GM12878 (cell line): ENCODE measurements at regions not wholly inside any gene's neighbourhood (a gene's known extent, or its start where the extent isn't known, plus 50 kb on each side); places are given as distances from the start of the nearest gene placed in this dataset.

ENCODE experiments used
- ATAC-seq: fragments of 200-7000 bp; cut with Tn5 transposase; 3 replicates; pipeline ENCODE4 v1.9.1; 2020; ENCODE audit warnings: mild to moderate bottlenecking, moderate library complexity
- BruUV-seq: library from RNA; stranded (reverse); fragments of 400-500 nt; replicated peaks from 2 replicates; lab custom pipeline; 2021; lab: Mats Ljungman, UMichigan
- CTCF ChIA-PET: fragments of 300-600 bp; sonication (Branson Sonifier 250); formaldehyde crosslinking; extraction: SDS; loops from one replicate; lab custom pipeline; 2021; ENCODE audit warnings: inconsistent platforms; lab: Yijun Ruan, JAX
- POLR2A ChIA-PET: fragments of 350-600 bp; formaldehyde crosslinking; extraction: SDS; loops from one replicate; lab custom pipeline; 2021; ENCODE audit warnings: inconsistent platforms; lab: Charles Lee
- RAD21 ChIA-PET: fragments of 300-600 bp; sonication (Branson Sonifier 250); formaldehyde crosslinking; loops from one replicate; lab custom pipeline; 2023; ENCODE audit warnings: antibody characterized with exemption; ENCODE audit not compliant: unreplicated experiment; lab: Charles Lee
- SMC1A ChIA-PET: fragments of 300-600 bp; sonication (Branson Sonifier 250); formaldehyde crosslinking; loops from one replicate; lab custom pipeline; 2023; ENCODE audit not compliant: unreplicated experiment, uncharacterized antibody; lab: Charles Lee
- DNase-seq: peaks from one replicate; pipeline ENCODE4 v3.0.0-alpha.2; 2011; ENCODE audit warnings: low read depth, low spot score
- FAIRE-seq: peaks from 3 replicates; lab custom pipeline; 2011; peaks lifted over from hg19 to GRCh38; lab: Jason Lieb, UNC
- H2AFZ ChIP-seq: 2 replicates; pipeline ENCODE4 v1.6.0; 2011; ENCODE audit warnings: low read depth, low read length, control low read depth; ENCODE audit not compliant: control insufficient read depth
- H3K27ac ChIP-seq: 2 replicates; pipeline ENCODE4 v1.5.1; 2011; ENCODE audit warnings: control low read depth; ENCODE audit not compliant: control insufficient read depth, insufficient read depth
- H3K27me3 ChIP-seq, 2 experiments: replicated peaks in 1 of 2; 2 replicates each; pipeline versions ENCODE4 v1.6.0 to v1.6.1; 2011; ENCODE audit warnings: low read length in 1 of 2; ENCODE audit not compliant: control insufficient read depth in 2 of 2, insufficient read depth in 2 of 2
- H3K36me3 ChIP-seq, 2 experiments: 2 replicates each; pipeline ENCODE4 v1.5.1; 2011; ENCODE audit warnings: low read length in 1 of 2; ENCODE audit not compliant: control insufficient read depth in 2 of 2, insufficient read depth in 2 of 2
- H3K4me1 ChIP-seq: 2 replicates; pipeline ENCODE4 v1.6.1; 2011; ENCODE audit warnings: mild to moderate bottlenecking, low read length, moderate library complexity, mixed read lengths; ENCODE audit not compliant: control insufficient read depth, insufficient read depth
- H3K4me2 ChIP-seq: 2 replicates; pipeline ENCODE4 v1.6.0; 2011; ENCODE audit warnings: control low read depth; ENCODE audit not compliant: control insufficient read depth, insufficient read depth
- H3K4me3 ChIP-seq: fragments of 200-600 bp; sonication (generic); 2 replicates; pipeline ENCODE4 v1.5.1; 2016
- H3K79me2 ChIP-seq: 2 replicates; pipeline ENCODE4 v1.6.0; 2011; ENCODE audit warnings: low read length; ENCODE audit not compliant: control insufficient read depth, insufficient read depth
- H3K9ac ChIP-seq: 2 replicates; pipeline ENCODE4 v1.8.0; 2011; ENCODE audit warnings: low read length, control low read depth, mixed read lengths; ENCODE audit not compliant: control insufficient read depth, insufficient read depth
- H3K9me3 ChIP-seq: replicated peaks from 3 replicates; pipeline ENCODE4 v1.5.1; 2011; ENCODE audit warnings: mild to moderate bottlenecking, low read length; ENCODE audit not compliant: control insufficient read depth, insufficient read depth
- H4K20me1 ChIP-seq: 2 replicates; pipeline ENCODE4 v1.6.0; 2011; ENCODE audit not compliant: control insufficient read depth, insufficient read depth
- ASH2L ChIP-seq: fragments of 300-600, 200-600 bp; sonication (generic); IDR thresholded peaks from 2 replicates; pipeline ENCODE4 v1.6.1; 2017; ENCODE audit warnings: low read depth, mild to moderate bottlenecking, borderline replicate concordance
- ATF7 ChIP-seq: fragments of 450-650 bp; IDR thresholded peaks from 2 replicates; pipeline ENCODE4 v1.6.1; 2016; ENCODE audit warnings: low read depth, mild to moderate bottlenecking
- CREB1 ChIP-seq: IDR thresholded peaks from 2 replicates; pipeline ENCODE4 v1.6.1; 2012; ENCODE audit warnings: low read depth, mild to moderate bottlenecking, inconsistent platforms
- DPF2 ChIP-seq: fragments of 450-650 bp; IDR thresholded peaks from 2 replicates; pipeline ENCODE4 v1.6.1; 2017; ENCODE audit warnings: mild to moderate bottlenecking
- HCFC1 ChIP-seq: fragments of 150-350 bp; IDR thresholded peaks from 2 replicates; pipeline ENCODE4 v1.6.1; 2014; ENCODE audit warnings: low read length
- IRF3 ChIP-seq: fragments of 450-650 bp; IDR thresholded peaks from 2 replicates; pipeline ENCODE4 v1.6.1; 2014; ENCODE audit warnings: mild to moderate bottlenecking
- NFIC ChIP-seq: IDR thresholded peaks from 2 replicates; pipeline ENCODE4 v1.6.1; 2012; ENCODE audit warnings: low read depth, mild to moderate bottlenecking, inconsistent platforms, low read length, moderate library complexity
- NFXL1 ChIP-seq: fragments of 450-650 bp; IDR thresholded peaks from 2 replicates; pipeline ENCODE4 v1.6.1; 2017; ENCODE audit warnings: antibody characterized with exemption, mild to moderate bottlenecking, borderline replicate concordance
- POLR2AphosphoS5 ChIP-seq: IDR thresholded peaks from 2 replicates; pipeline ENCODE4 v1.6.1; 2011; ENCODE audit warnings: mild to moderate bottlenecking, low read length, inconsistent platforms
- RAD21 ChIP-seq: IDR thresholded peaks from 2 replicates; pipeline ENCODE4 v1.6.1; 2011; ENCODE audit warnings: mild to moderate bottlenecking, low read depth, low read length, moderate library complexity; ENCODE audit not compliant: insufficient read depth
- SIX5 ChIP-seq: IDR thresholded peaks from 2 replicates; pipeline ENCODE4 v1.6.1; 2011; ENCODE audit warnings: mild to moderate bottlenecking, low read depth, low read length, moderate library complexity; ENCODE audit not compliant: severe bottlenecking
- SKIL ChIP-seq: fragments of 450-650 bp; IDR thresholded peaks from 2 replicates; pipeline ENCODE4 v1.6.1; 2017; ENCODE audit warnings: mild to moderate bottlenecking, low read depth, inconsistent platforms; ENCODE audit not compliant: poor library complexity, severe bottlenecking
- SMAD1 ChIP-seq: fragments of 450-650 bp; IDR thresholded peaks from 2 replicates; pipeline ENCODE4 v1.6.1; 2018; ENCODE audit warnings: mild to moderate bottlenecking, low read depth; ENCODE audit not compliant: partially characterized antibody
- SMC3 ChIP-seq: IDR thresholded peaks from 2 replicates; pipeline ENCODE4 v1.6.1; 2011; ENCODE audit warnings: low read length, improper control_type of control experiment, borderline replicate concordance
- SUZ12 ChIP-seq: fragments of 200-600 bp; sonication (generic); IDR thresholded peaks from one replicate; pipeline ENCODE4 v1.6.1; 2018; ENCODE audit warnings: antibody characterized with exemption, mild to moderate bottlenecking; ENCODE audit not compliant: unreplicated experiment
- TARDBP ChIP-seq: IDR thresholded peaks from 2 replicates; pipeline ENCODE4 v1.6.1; 2016; ENCODE audit warnings: borderline replicate concordance
- ZBED1 ChIP-seq: IDR thresholded peaks from 2 replicates; pipeline ENCODE4 v1.6.1; 2016; ENCODE audit warnings: borderline replicate concordance
- WGBS: methylation state at CpG from one replicate; pipeline ENCODE4 v1.1.6; 2016; ENCODE audit warnings: low lambda C conversion rate; ENCODE audit not compliant: insufficient replicate concordance, insufficient coverage; ENCODE audit errors: missing lambda C conversion rate; 5-methylcytosine and 5-hydroxymethylcytosine counted together
- in situ Hi-C: fragments of 300-500 bp; cut with MboI; formaldehyde crosslinking; loops from 9 replicates; pipeline ENCODE4 v1.14.3; 2018; ENCODE audit warnings: mixed read lengths
- intact Hi-C: fragments of 100-400 bp; cut with micrococcal nuclease; formaldehyde crosslinking; loops from one replicate; pipeline ENCODE4 v1.14.2; 2022; ENCODE audit not compliant: unreplicated experiment
- TF ChIP-seq, protein P1 (sequence below): IDR thresholded peaks from 2 replicates; pipeline ENCODE4 v1.6.1; 2012; ENCODE audit warnings: low read depth, low read length, improper control_type of control experiment

DNA sequence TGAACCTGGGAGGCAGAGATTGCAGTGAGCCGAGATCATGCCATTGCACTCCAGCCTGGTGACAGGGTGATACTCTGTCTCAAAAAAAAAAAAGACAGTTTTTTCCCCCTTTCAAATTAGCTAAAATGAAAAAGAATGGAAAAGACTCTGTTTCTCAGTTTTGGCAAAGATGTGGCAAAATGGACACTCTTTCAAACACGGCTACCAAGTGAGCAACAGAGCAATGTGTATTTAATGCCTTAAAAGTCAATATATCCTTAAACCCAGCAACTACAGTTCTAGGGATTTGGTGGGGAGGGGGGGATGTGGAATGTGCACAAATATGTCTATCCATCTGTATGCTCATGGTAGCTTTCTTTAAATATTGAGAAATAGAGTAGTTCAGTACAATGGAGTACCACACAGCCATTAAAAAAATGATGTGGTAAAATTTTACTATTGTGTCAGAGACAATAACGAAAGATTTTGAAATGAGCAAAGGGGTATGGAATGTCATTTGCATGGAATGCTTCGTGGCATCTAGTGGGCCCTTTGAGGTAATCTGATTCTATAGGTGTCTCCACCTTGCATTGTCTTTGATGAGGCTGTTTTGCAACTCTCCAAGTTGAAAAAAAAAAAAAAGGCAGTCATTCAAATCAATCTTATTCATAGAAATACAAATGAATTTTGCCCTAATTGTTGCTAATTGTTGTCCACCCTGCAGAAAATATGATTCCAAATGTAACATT, 108.1 kb downstream of the AXIN2 start:
- Histone ChIP-seq H3K9ac (no peak overlapping the region), H3K79me2 (no peaks in the 10 kb centered on the region), H3K4me1 (no peaks in the 10 kb centered on the region), H3K27me3 (no peaks in the 10 kb centered on the region; a peak in 1 of 4 replicates), H2AFZ (no peak overlapping the region), H3K27ac (no peak overlapping the region), H3K36me3 (no peaks in the 10 kb centered on the region), H3K4me2 (no peak overlapping the region), H3K4me3 (no peak overlapping the region), H3K9me3 (no peaks in the 10 kb centered on the region), H4K20me1 (no peaks in the 10 kb centered on the region)
- RAD21 ChIA-PET = no interaction called here
- FAIRE-seq = no peak
- ATAC-seq = no peak
- POLR2A ChIA-PET = no interaction called here
- intact Hi-C loops (no loop called here), in situ Hi-C loops (no loop called here)
- CTCF ChIA-PET = no interaction called here
- SMC1A ChIA-PET = interaction anchor here (0.7 kb wide), 1 partner anchor 56 kb away, joined by 3 read pairs; no protein-coding TSS in a partner anchor
- BruUV-seq = no TSS peak
- no peak for DNase-seq
- 25% methylated on average over 4 of the region's 4 CpGs for WGBS
- TF ChIP-seq CREB1 (no peak), HCFC1 (no peak), DPF2 (no peak), SMAD1 (no peak), ATF7 (no peak), SMC3 (no peak), NFXL1 (no peak), ZBED1 (no peak), SIX5 (no peak), IRF3 (no peak), SKIL (no peak), TARDBP (no peak), ASH2L (no peak), RAD21 (no peak), NFIC (no peak), SUZ12 (no peak), POLR2AphosphoS5 (no peak)
- TF ChIP-seq, protein P1, sequence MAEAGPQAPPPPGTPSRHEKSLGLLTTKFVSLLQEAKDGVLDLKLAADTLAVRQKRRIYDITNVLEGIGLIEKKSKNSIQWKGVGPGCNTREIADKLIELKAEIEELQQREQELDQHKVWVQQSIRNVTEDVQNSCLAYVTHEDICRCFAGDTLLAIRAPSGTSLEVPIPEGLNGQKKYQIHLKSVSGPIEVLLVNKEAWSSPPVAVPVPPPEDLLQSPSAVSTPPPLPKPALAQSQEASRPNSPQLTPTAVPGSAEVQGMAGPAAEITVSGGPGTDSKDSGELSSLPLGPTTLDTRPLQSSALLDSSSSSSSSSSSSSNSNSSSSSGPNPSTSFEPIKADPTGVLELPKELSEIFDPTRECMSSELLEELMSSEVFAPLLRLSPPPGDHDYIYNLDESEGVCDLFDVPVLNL = no peak
